Adrenal gland (tissue), 5 donors: ENCODE measurements at regions not wholly inside any gene's neighbourhood (a gene's known extent, or its start where the extent isn't known, plus 50 kb on each side); places are given as distances from the start of the nearest gene placed in this dataset.

Source experiments
- CTCF ChIP-seq, 6 experiments: fragments of 450-650 bp in 4 of 6; fragments of 200-600 bp in 2 of 6; sonication (generic) in 1 of 6; IDR thresholded peaks; 1 replicate in 5 of 6; 2 replicates in 1 of 6; pipeline versions ENCODE4 v1.5.1 to v1.8.0; 2016 to 2021; ENCODE audit warnings: antibody characterized with exemption in 6 of 6, mild to moderate bottlenecking in 2 of 6, moderate library complexity in 1 of 6
- POLR2A ChIP-seq, 2 donors: fragments of 450-650 bp; IDR thresholded peaks; one replicate each; pipeline ENCODE4 v1.6.1; 2017; ENCODE audit warnings: antibody characterized with exemption in 2 of 2, mild to moderate bottlenecking in 2 of 2, moderate library complexity in 1 of 2
- donor health status: DM: no; HTN: no; CAD: no.

GRCh38 chr6:115539531-115539930, 521.2 kb downstream of the FRK start:
- TF ChIP-seq POLR2A (IDR thresholded peaks at IDR 0.05) (no peak), CTCF (IDR thresholded peaks at IDR 0.05) (no peak)
